HL-60 (cell line): ENCODE measurements at regions not wholly inside any gene's neighbourhood (a gene's known extent, or its start where the extent isn't known, plus 50 kb on each side); places are given as distances from the start of the nearest gene placed in this dataset.

Experiments used
- DNase-seq, 2 experiments: peaks; one replicate each; pipeline ENCODE4 v3.0.0-alpha.2; 2010 to 2020; ENCODE audit warnings: low read depth in 1 of 2, low spot score in 1 of 2
- H3K27ac ChIP-seq: fragments of 250-450 bp; sonication (Bioruptor Pico); replicated peaks from 2 replicates; pipeline ENCODE4 v1.5.1; 2020; ENCODE audit warnings: mild to moderate bottlenecking, moderate library complexity
- H3K27me3 ChIP-seq: fragments of 250-450 bp; sonication (Bioruptor Pico); 2 replicates; pipeline ENCODE4 v1.5.1; 2021; ENCODE audit warnings: mild to moderate bottlenecking, moderate library complexity; ENCODE audit not compliant: insufficient read depth, poor library complexity, severe bottlenecking
- H3K4me3 ChIP-seq: replicated peaks from 2 replicates; pipeline ENCODE4 v1.5.1; 2011; ENCODE audit warnings: mild to moderate bottlenecking, control low read depth, low read length; ENCODE audit not compliant: insufficient read depth
- CTCF ChIP-seq: IDR thresholded peaks from one replicate; pipeline ENCODE4 v1.5.1; 2011; ENCODE audit warnings: low read length, control low read depth, inconsistent platforms; ENCODE audit not compliant: insufficient read depth
- GABPA ChIP-seq: IDR thresholded peaks from 2 replicates; pipeline ENCODE4 v1.6.1; 2012; ENCODE audit warnings: low read depth
- POLR2AphosphoS5 ChIP-seq: IDR thresholded peaks from 2 replicates; pipeline ENCODE4 v1.6.1; 2012; ENCODE audit warnings: low read depth
- REST ChIP-seq: IDR thresholded peaks from 2 replicates; pipeline ENCODE4 v1.6.1; 2012; ENCODE audit warnings: low read depth; ENCODE audit not compliant: insufficient replicate concordance
- SPI1 ChIP-seq: IDR thresholded peaks from 2 replicates; pipeline ENCODE4 v1.6.1; 2012; ENCODE audit warnings: low read depth, mild to moderate bottlenecking, borderline replicate concordance

GRCh38 chr5:54754878-54755277 lies 230.5 kb downstream of the ESM1 start:
- H3K27ac ChIP-seq: no peak overlapping the region
- H3K4me3 ChIP-seq: no peak overlapping the region
- TF ChIP-seq SPI1 (no peak), POLR2AphosphoS5 (no peak), REST (no peak), CTCF (no peak), GABPA (no peak)
- H3K27me3 ChIP-seq: no peaks in the 10 kb centered on the region
- no peak for DNase-seq

- Histone ChIP-seq H3K27ac (no peak overlapping the region), H3K4me3 (no peak overlapping the region), H3K27me3 (no peaks in the 10 kb centered on the region)
- no peak for TF ChIP-seq POLR2AphosphoS5
- TF ChIP-seq REST: no peak
- no peak for TF ChIP-seq CTCF
- TF ChIP-seq GABPA: no peak
- TF ChIP-seq SPI1: no peak
- no peak for DNase-seq
Measured at GRCh38 chr5:54754420-54754819, 231.0 kb downstream of the ESM1 start.

GRCh38 chr5:54753753-54754152 lies 231.6 kb downstream of the ESM1 start:
- Histone ChIP-seq H3K27ac (no peak overlapping the region), H3K4me3 (no peak overlapping the region), H3K27me3 (no peaks in the 10 kb centered on the region)
- no peak for DNase-seq
- TF ChIP-seq POLR2AphosphoS5: no peak
- TF ChIP-seq GABPA: no peak
- no peak for TF ChIP-seq SPI1
- no peak for TF ChIP-seq REST
- no peak for TF ChIP-seq CTCF
